ENCODE measurements at regions not wholly inside any gene's neighbourhood (a gene's known extent, or its start where the extent isn't known, plus 50 kb on each side); places are given as distances from the start of the nearest gene placed in this dataset.

GRCh38 chr3:159831466-159831865 lies 157.2 kb upstream of the IL12A start:
- no peak overlapping the region for H3K9ac ChIP-seq (ENCODE audit: low read depth, low read length)
- no peaks in the 10 kb centered on the region for H3K27me3 ChIP-seq (ENCODE audit: control insufficient read depth, insufficient read depth, low read length)
- no peaks in the 10 kb centered on the region for H3K9me3 ChIP-seq (ENCODE audit: control insufficient read depth, insufficient read depth, low read length)
- H3K4me3 ChIP-seq (ENCODE audit: low read depth, low read length): no peak overlapping the region
- no peaks in the 10 kb centered on the region for H3K36me3 ChIP-seq (ENCODE audit: control insufficient read depth, insufficient read depth, low read length)
- no peaks in the 10 kb centered on the region for H3K4me1 ChIP-seq (ENCODE audit: control insufficient read depth, insufficient read depth, low read length)

GRCh38 chr3:159832024-159832423 lies 156.6 kb upstream of the IL12A start:
- Histone ChIP-seq H3K4me1 (ENCODE audit: control insufficient read depth, insufficient read depth, low read length) (no peaks in the 10 kb centered on the region), H3K36me3 (ENCODE audit: control insufficient read depth, insufficient read depth, low read length) (no peaks in the 10 kb centered on the region), H3K9me3 (ENCODE audit: control insufficient read depth, insufficient read depth, low read length) (no peaks in the 10 kb centered on the region), H3K9ac (ENCODE audit: low read depth, low read length) (no peak overlapping the region), H3K27me3 (ENCODE audit: control insufficient read depth, insufficient read depth, low read length) (no peaks in the 10 kb centered on the region), H3K4me3 (ENCODE audit: low read depth, low read length) (no peak overlapping the region)

DNA sequence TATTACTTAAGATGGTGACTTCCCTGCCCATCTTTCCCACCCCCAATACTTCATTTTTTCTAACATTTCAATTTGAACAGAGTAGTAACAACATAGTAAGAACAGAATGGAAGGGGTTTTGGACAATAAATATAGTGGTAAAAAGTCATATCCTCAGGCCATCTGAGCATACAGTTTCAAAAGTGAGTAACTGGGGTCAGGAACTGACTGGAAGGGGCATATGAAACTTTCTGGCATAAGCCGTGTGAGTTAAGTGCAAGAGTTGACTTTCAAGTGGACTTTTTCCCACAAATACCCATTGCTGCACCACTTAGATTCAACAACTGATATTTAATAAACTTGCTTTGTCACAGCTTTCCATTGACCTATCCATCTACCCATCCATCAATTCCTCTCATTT lies 153.5 kb upstream of the IL12A start:
- Histone ChIP-seq H3K9ac (ENCODE audit: low read depth, low read length) (no peak overlapping the region), H3K4me1 (ENCODE audit: control insufficient read depth, insufficient read depth, low read length) (no peaks in the 10 kb centered on the region), H3K9me3 (ENCODE audit: control insufficient read depth, insufficient read depth, low read length) (no peaks in the 10 kb centered on the region)

GRCh38 chr3:159837725-159838124 lies 150.9 kb upstream of the IL12A start:
- H3K9me3 ChIP-seq (ENCODE audit: control insufficient read depth, insufficient read depth, low read length): no peaks in the 10 kb centered on the region
- no peak overlapping the region for H3K4me3 ChIP-seq (ENCODE audit: low read depth, low read length)
- no peaks in the 10 kb centered on the region for H3K36me3 ChIP-seq (ENCODE audit: control insufficient read depth, insufficient read depth, low read length)
- no peaks in the 10 kb centered on the region for H3K27me3 ChIP-seq (ENCODE audit: control insufficient read depth, insufficient read depth, low read length)
- H3K4me1 ChIP-seq (ENCODE audit: control insufficient read depth, insufficient read depth, low read length): peaks cover 7% of the 10 kb centered on the region
- no peak overlapping the region for H3K9ac ChIP-seq (ENCODE audit: low read depth, low read length)

More for the DNA sequence above, 153.5 kb upstream of the IL12A start:
- no peaks in the 10 kb centered on the region for H3K36me3 ChIP-seq (ENCODE audit: control insufficient read depth, insufficient read depth, low read length)
- no peak overlapping the region for H3K4me3 ChIP-seq (ENCODE audit: low read depth, low read length)
- no peaks in the 10 kb centered on the region for H3K27me3 ChIP-seq (ENCODE audit: control insufficient read depth, insufficient read depth, low read length)

- peaks cover 7% of the 10 kb centered on the region for H3K4me1 ChIP-seq (ENCODE audit: control insufficient read depth, insufficient read depth, low read length)
- H3K9ac ChIP-seq (ENCODE audit: low read depth, low read length): no peak overlapping the region
- no peaks in the 10 kb centered on the region for H3K27me3 ChIP-seq (ENCODE audit: control insufficient read depth, insufficient read depth, low read length)
- H3K4me3 ChIP-seq (ENCODE audit: low read depth, low read length): no peak overlapping the region
- no peaks in the 10 kb centered on the region for H3K36me3 ChIP-seq (ENCODE audit: control insufficient read depth, insufficient read depth, low read length)
- H3K9me3 ChIP-seq (ENCODE audit: control insufficient read depth, insufficient read depth, low read length): no peaks in the 10 kb centered on the region
Observed at GRCh38 chr3:159838938-159839337, 149.7 kb upstream of the IL12A start.

- peak within 1 kb of the TSS; percentile 63 for H3K4me3 ChIP-seq (ENCODE audit: low read depth, low read length)
- peaks cover 7% of the 10 kb centered on the region for H3K4me1 ChIP-seq (ENCODE audit: control insufficient read depth, insufficient read depth, low read length)
- H3K27me3 ChIP-seq (ENCODE audit: control insufficient read depth, insufficient read depth, low read length): no peaks in the 10 kb centered on the region
- H3K9me3 ChIP-seq (ENCODE audit: control insufficient read depth, insufficient read depth, low read length): no peaks in the 10 kb centered on the region
- no peaks in the 10 kb centered on the region for H3K36me3 ChIP-seq (ENCODE audit: control insufficient read depth, insufficient read depth, low read length)
- H3K9ac ChIP-seq (ENCODE audit: low read depth, low read length): peak within 1 kb of the TSS; percentile 86
Observed at GRCh38 chr3:159839561-159840379, 148.9 kb upstream of the IL12A start, which contains the start of gene SCHIP1. Gene SCHIP1, plus strand, starts transcription at chr3:159839861.

GRCh38 chr3:159840703-159841299 lies 147.8 kb upstream of the IL12A start:
- H3K27me3 ChIP-seq (ENCODE audit: control insufficient read depth, insufficient read depth, low read length): no peaks in the 10 kb centered on the region
- no peaks in the 10 kb centered on the region for H3K9me3 ChIP-seq (ENCODE audit: control insufficient read depth, insufficient read depth, low read length)
- no peaks in the 10 kb centered on the region for H3K36me3 ChIP-seq (ENCODE audit: control insufficient read depth, insufficient read depth, low read length)
- H3K9ac ChIP-seq (ENCODE audit: low read depth, low read length): no peak overlapping the region
- peaks cover 7% of the 10 kb centered on the region for H3K4me1 ChIP-seq (ENCODE audit: control insufficient read depth, insufficient read depth, low read length)
- peak overlapping the region; percentile 63 for H3K4me3 ChIP-seq (ENCODE audit: low read depth, low read length)

GRCh38 chr3:159841766-159842165 lies 146.9 kb upstream of the IL12A start:
- Histone ChIP-seq H3K9ac (ENCODE audit: low read depth, low read length) (no peak overlapping the region), H3K36me3 (ENCODE audit: control insufficient read depth, insufficient read depth, low read length) (no peaks in the 10 kb centered on the region), H3K9me3 (ENCODE audit: control insufficient read depth, insufficient read depth, low read length) (no peaks in the 10 kb centered on the region), H3K4me1 (ENCODE audit: control insufficient read depth, insufficient read depth, low read length) (peaks cover 7% of the 10 kb centered on the region), H3K27me3 (ENCODE audit: control insufficient read depth, insufficient read depth, low read length) (no peaks in the 10 kb centered on the region), H3K4me3 (ENCODE audit: low read depth, low read length) (no peak overlapping the region)

DNA sequence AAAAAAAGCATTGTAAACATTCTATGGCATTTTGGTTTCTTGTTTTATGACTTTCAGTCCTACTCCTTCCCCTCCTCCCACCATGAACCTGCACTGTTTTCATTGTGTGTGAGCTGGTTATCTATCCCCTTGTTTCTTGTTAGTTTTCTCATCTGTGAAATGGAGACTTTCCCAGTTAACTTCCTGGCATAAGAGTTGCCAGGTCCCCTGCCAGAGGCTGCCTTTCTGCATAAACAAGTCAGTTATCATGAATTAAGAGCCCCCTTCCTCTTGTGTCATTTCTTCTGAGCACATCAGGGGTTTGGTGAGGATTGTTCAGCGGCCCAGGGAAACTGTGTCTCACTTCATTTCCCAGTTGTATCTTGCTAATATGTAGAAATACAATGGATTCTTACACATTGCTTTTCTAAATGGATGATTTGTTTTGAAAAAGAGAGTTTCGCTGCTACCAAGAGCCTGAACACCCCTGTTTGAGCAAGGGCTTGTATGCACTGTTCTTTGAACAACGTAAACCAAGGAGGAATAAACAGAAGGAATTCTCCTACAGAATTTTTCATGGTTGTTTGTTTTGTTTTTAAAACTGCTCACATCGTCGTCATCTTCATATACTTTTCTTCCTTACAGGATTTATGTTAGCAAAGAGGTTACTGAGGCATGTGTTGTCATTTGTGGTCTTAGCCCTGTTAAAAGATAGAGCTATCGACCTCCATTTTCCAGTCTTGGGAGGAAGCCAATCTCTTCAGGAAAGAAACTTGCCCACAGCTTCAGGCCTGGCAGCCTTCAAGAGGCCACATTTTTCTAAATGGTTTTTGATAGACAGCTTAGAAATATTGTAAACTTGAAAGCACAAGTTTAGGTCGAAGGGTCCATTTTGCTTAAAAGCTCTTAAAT lies 144.6 kb upstream of the IL12A start:
- no peak overlapping the region for H3K9ac ChIP-seq (ENCODE audit: low read depth, low read length)
- no peaks in the 10 kb centered on the region for H3K27me3 ChIP-seq (ENCODE audit: control insufficient read depth, insufficient read depth, low read length)
- no peaks in the 10 kb centered on the region for H3K36me3 ChIP-seq (ENCODE audit: control insufficient read depth, insufficient read depth, low read length)
- H3K4me1 ChIP-seq (ENCODE audit: control insufficient read depth, insufficient read depth, low read length): peaks cover 7% of the 10 kb centered on the region
- H3K9me3 ChIP-seq (ENCODE audit: control insufficient read depth, insufficient read depth, low read length): no peaks in the 10 kb centered on the region
- no peak overlapping the region for H3K4me3 ChIP-seq (ENCODE audit: low read depth, low read length)

DNA sequence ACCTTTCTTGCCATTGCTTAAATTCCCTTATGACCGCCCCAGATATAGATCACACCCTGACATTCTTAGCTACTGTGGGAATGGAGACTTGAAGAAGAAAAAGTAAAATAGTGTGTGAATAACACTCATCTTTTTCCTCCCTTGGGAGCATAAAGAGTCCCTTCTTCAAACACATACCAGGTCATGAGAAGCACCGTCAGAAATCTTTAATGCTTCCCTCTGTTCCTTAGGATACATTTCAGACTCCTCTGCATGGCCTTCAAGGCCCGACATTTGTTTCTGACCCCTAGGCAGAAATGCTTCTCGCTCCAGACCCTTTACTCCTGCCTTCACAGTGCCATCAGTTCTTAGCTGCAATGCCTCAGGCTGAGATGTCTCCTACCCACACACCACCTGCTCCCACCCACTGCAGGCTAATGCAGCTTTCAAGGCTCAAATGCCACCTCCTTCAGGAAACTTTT lies 143.8 kb upstream of the IL12A start:
- Histone ChIP-seq H3K4me1 (ENCODE audit: control insufficient read depth, insufficient read depth, low read length) (peaks cover 7% of the 10 kb centered on the region), H3K9ac (ENCODE audit: low read depth, low read length) (no peak overlapping the region), H3K4me3 (ENCODE audit: low read depth, low read length) (no peak overlapping the region), H3K9me3 (ENCODE audit: control insufficient read depth, insufficient read depth, low read length) (no peaks in the 10 kb centered on the region), H3K27me3 (ENCODE audit: control insufficient read depth, insufficient read depth, low read length) (no peaks in the 10 kb centered on the region), H3K36me3 (ENCODE audit: control insufficient read depth, insufficient read depth, low read length) (no peaks in the 10 kb centered on the region)

- H3K27me3 ChIP-seq (ENCODE audit: control insufficient read depth, insufficient read depth, low read length): no peaks in the 10 kb centered on the region
- no peaks in the 10 kb centered on the region for H3K9me3 ChIP-seq (ENCODE audit: control insufficient read depth, insufficient read depth, low read length)
- peaks cover 4% of the 10 kb centered on the region for H3K4me1 ChIP-seq (ENCODE audit: control insufficient read depth, insufficient read depth, low read length)
- no peaks in the 10 kb centered on the region for H3K36me3 ChIP-seq (ENCODE audit: control insufficient read depth, insufficient read depth, low read length)
- H3K4me3 ChIP-seq (ENCODE audit: low read depth, low read length): no peak overlapping the region
- H3K9ac ChIP-seq (ENCODE audit: low read depth, low read length): no peak overlapping the region
Observed at GRCh38 chr3:159845737-159846136, 142.9 kb upstream of the IL12A start.
